ENCODE measurements at regions not wholly inside any gene's neighbourhood (a gene's known extent, or its start where the extent isn't known, plus 50 kb on each side); places are given as distances from the start of the nearest gene placed in this dataset.

DNA sequence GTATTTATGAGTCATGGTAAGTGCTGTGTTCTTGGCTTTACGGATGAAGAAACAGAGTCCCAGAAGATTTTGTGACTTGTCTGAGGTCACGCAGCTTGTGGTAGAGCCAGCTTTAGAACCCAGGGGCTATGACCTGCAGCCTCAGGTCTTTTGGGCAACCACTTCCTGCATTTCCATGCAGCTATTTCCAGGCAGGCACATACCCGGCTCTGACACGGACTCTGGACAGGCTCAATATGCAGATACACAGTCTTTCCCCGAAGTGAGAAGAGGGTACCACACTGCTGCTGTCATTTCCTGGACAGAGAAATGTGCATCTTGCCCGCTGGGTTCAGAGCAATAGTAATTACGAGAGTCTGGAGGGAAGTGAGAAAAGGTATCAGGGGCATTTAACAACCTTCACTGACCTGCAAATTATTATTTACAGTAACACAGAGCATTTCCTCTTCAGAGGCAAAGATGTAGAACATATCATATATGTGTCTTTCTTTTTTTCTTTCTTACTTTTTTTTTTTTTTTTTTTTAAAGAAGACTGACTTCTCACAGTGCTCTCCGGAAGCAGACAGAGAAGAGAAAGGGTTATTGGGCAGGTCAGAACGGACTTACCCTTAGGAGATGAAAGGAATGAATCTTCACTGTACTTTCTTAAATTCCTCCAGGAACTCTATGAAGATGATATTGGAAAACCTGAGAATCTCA, 185.1 kb downstream of the CLIC5 start:
- Histone ChIP-seq H3K27me3 (ENCODE audit: control insufficient read depth, insufficient read depth, low read length) (peaks cover 5% of the 10 kb centered on the region), H3K27ac (ENCODE audit: low read depth, low read length) (no peak overlapping the region), H3K9me3 (ENCODE audit: control insufficient read depth, insufficient read depth, low read length) (no peaks in the 10 kb centered on the region), H3K4me3 (ENCODE audit: low read depth, low read length) (no peak overlapping the region)
- no peak for TF ChIP-seq CTCF (IDR thresholded peaks at IDR 0.05; ENCODE audit: low read depth, low read length)
- CTCF ChIA-PET = no interaction called here
- no peak for DNase-seq (ENCODE audit: low read depth, low spot score)
- POLR2A ChIA-PET = no interaction called here

GRCh38 chr6:45829873-45830272, 185.8 kb downstream of the CLIC5 start:
- POLR2A ChIA-PET = no interaction called here
- peaks cover 5% of the 10 kb centered on the region for H3K27me3 ChIP-seq (ENCODE audit: control insufficient read depth, insufficient read depth, low read length)
- CTCF ChIA-PET = no interaction called here
- H3K9me3 ChIP-seq (ENCODE audit: control insufficient read depth, insufficient read depth, low read length) = no peaks in the 10 kb centered on the region
- no peak overlapping the region for H3K27ac ChIP-seq (ENCODE audit: low read depth, low read length)
- H3K4me3 ChIP-seq (ENCODE audit: low read depth, low read length) = no peak overlapping the region
- DNase-seq (ENCODE audit: low read depth, low spot score) = no peak
- no peak for TF ChIP-seq CTCF (IDR thresholded peaks at IDR 0.05; ENCODE audit: low read depth, low read length)

DNA sequence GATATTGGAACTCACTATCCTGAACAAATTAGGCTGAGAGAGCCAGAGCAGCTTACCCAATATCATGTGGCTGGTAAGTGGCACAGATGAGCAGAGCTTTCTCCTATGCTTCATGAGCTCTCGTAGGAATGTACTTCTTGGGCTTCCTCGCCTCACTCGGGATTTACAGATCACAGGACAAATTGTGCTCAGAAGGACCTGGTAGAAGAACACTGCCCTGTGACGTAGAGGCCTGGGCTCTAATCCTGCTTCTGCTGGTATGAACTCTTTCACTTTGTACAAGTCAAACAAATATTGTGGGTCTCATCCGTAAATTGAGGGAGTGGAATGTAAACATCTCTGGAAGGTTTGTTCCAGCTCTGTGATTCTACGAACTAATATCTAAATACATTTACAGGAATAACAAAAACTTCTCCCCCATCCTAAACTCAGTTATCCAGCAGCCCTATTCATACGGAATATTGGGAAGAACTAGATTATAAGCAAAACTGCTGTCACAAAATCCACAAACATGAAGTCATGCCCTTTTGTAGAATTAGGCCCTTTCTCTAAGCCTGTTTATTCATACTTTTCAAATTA, 187.6 kb downstream of the CLIC5 start:
- no peak overlapping the region for H3K4me3 ChIP-seq (ENCODE audit: low read depth, low read length)
- H3K27ac ChIP-seq (ENCODE audit: low read depth, low read length) = no peak overlapping the region
- TF ChIP-seq CTCF (IDR thresholded peaks at IDR 0.05; ENCODE audit: low read depth, low read length) = no peak
- peaks cover 5% of the 10 kb centered on the region for H3K27me3 ChIP-seq (ENCODE audit: control insufficient read depth, insufficient read depth, low read length)
- ChIA-PET CTCF (no interaction called here), POLR2A (no interaction called here)
- DNase-seq (ENCODE audit: low read depth, low spot score) = peak; percentile 0
- no peaks in the 10 kb centered on the region for H3K9me3 ChIP-seq (ENCODE audit: control insufficient read depth, insufficient read depth, low read length)

DNA sequence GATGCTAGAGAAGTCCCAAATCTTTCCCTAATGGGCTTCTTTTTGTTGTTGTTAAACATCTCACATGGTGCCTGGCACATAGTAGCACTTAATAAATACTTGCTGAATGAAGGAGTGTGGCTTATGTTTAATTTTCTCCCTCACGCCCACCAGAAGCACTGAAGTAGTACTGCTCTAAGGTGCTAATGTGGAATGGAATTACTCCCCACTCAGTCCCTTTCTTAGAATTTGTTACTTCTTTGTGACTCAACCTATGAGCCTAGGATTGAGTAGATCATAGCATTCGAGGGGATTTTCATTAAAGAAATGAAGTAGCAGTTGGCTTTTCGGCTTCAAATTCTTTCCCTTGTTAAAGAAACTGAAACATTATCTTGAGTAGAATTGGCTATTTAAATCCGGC, 192.8 kb downstream of the CLIC5 start:
- no peak for TF ChIP-seq CTCF (IDR thresholded peaks at IDR 0.05; ENCODE audit: low read depth, low read length)
- CTCF ChIA-PET = no interaction called here
- Histone ChIP-seq H3K9me3 (ENCODE audit: control insufficient read depth, insufficient read depth, low read length) (no peaks in the 10 kb centered on the region), H3K4me3 (ENCODE audit: low read depth, low read length) (no peak overlapping the region), H3K27ac (ENCODE audit: low read depth, low read length) (no peak overlapping the region), H3K27me3 (ENCODE audit: control insufficient read depth, insufficient read depth, low read length) (peaks cover 5% of the 10 kb centered on the region)
- POLR2A ChIA-PET = no interaction called here
- no peak for DNase-seq (ENCODE audit: low read depth, low spot score)

- Histone ChIP-seq H3K27ac (ENCODE audit: low read depth, low read length) (no peak overlapping the region), H3K27me3 (ENCODE audit: control insufficient read depth, insufficient read depth, low read length) (peaks cover 5% of the 10 kb centered on the region), H3K9me3 (ENCODE audit: control insufficient read depth, insufficient read depth, low read length) (no peaks in the 10 kb centered on the region), H3K4me3 (ENCODE audit: low read depth, low read length) (no peak overlapping the region)
- ChIA-PET POLR2A (no interaction called here), CTCF (no interaction called here)
- DNase-seq (ENCODE audit: low read depth, low spot score) = no peak
- no peak for TF ChIP-seq CTCF (IDR thresholded peaks at IDR 0.05; ENCODE audit: low read depth, low read length)
These were observed 193.3 kb downstream of the CLIC5 start for GRCh38 chr6:45822246-45822812.
